ENCODE measurements at regions not wholly inside any gene's neighbourhood (a gene's known extent, or its start where the extent isn't known, plus 50 kb on each side); places are given as distances from the start of the nearest gene placed in this dataset.
"Not testable (repeated sequence)": the region's sequence is repeated elsewhere in the genome, so short reads cannot be mapped to it uniquely, and the experiment has no call there.

GRCh38 chr2:156005999-156006712 lies 326.4 kb downstream of the NR4A2 start:
- DNase-seq (ENCODE audit: low spot score), result no peak

- no peak for DNase-seq (ENCODE audit: low spot score)
Observed at GRCh38 chr2:156005531-156005930, 327.0 kb downstream of the NR4A2 start.

GRCh38 chr2:156004459-156004858 lies 328.1 kb downstream of the NR4A2 start:
- DNase-seq (ENCODE audit: low spot score), result no peak

GRCh38 chr2:156003780-156004179 lies 328.7 kb downstream of the NR4A2 start:
- no peak for DNase-seq (ENCODE audit: low spot score)

GRCh38 chr2:156001851-156002250 lies 330.7 kb downstream of the NR4A2 start:
- no peak for DNase-seq (ENCODE audit: low spot score)

GRCh38 chr2:155997538-155997937 lies 335.0 kb downstream of the NR4A2 start:
- no peak for DNase-seq (ENCODE audit: low spot score)

GRCh38 chr2:155994315-155994714 lies 338.2 kb downstream of the NR4A2 start:
- no peak for DNase-seq (ENCODE audit: low spot score)

GRCh38 chr2:155983845-155984244 lies 348.7 kb downstream of the NR4A2 start:
- DNase-seq (ENCODE audit: low spot score), result no peak

GRCh38 chr2:155982135-155982534 lies 350.4 kb downstream of the NR4A2 start:
- DNase-seq (ENCODE audit: low spot score), result no peak

- no peak for DNase-seq (ENCODE audit: low spot score)
Observed at GRCh38 chr2:155980941-155981560, 351.5 kb downstream of the NR4A2 start.

- no peak for DNase-seq (ENCODE audit: low spot score)
Observed at GRCh38 chr2:155975734-155976133, 356.8 kb downstream of the NR4A2 start.

- no peak for DNase-seq (ENCODE audit: low spot score)
Observed at GRCh38 chr2:155972916-155973315, 359.6 kb downstream of the NR4A2 start.

- not testable (repeated sequence) for DNase-seq (ENCODE audit: low spot score)
Observed at GRCh38 chr2:155966064-155966471, 366.5 kb downstream of the NR4A2 start.

GRCh38 chr2:155965415-155966063 lies 367.0 kb downstream of the NR4A2 start:
- DNase-seq (ENCODE audit: low spot score), result no peak

GRCh38 chr2:155961641-155962040 lies 370.9 kb downstream of the NR4A2 start:
- DNase-seq (ENCODE audit: low spot score), result no peak

GRCh38 chr2:155958834-155959233 lies 373.7 kb downstream of the NR4A2 start:
- no peak for DNase-seq (ENCODE audit: low spot score)

GRCh38 chr2:155947069-155947468 lies 385.5 kb downstream of the NR4A2 start:
- DNase-seq (ENCODE audit: low spot score), result no peak

GRCh38 chr2:155944218-155944617 lies 388.3 kb downstream of the NR4A2 start:
- DNase-seq (ENCODE audit: low spot score), result no peak

- no peak for DNase-seq (ENCODE audit: low spot score)
Observed at GRCh38 chr2:155930312-155930711, 402.2 kb downstream of the NR4A2 start.

- DNase-seq (ENCODE audit: low spot score), result no peak
Observed at GRCh38 chr2:155917380-155917779, 415.1 kb downstream of the NR4A2 start.

- no peak for DNase-seq (ENCODE audit: low spot score)
Observed at GRCh38 chr2:155913356-155913755, 419.2 kb downstream of the NR4A2 start.

GRCh38 chr2:155908567-155908966 lies 424.0 kb downstream of the NR4A2 start:
- DNase-seq (ENCODE audit: low spot score), result no peak

- DNase-seq (ENCODE audit: low spot score), result no peak
Observed at GRCh38 chr2:155907211-155907610, 425.3 kb downstream of the NR4A2 start.

All from putamen (tissue), 1 donor.